Ecto neural progenitor cell (in vitro differentiated cells): ENCODE measurements at regions not wholly inside any gene's neighbourhood (a gene's known extent, or its start where the extent isn't known, plus 50 kb on each side); places are given as distances from the start of the nearest gene placed in this dataset.

ENCODE experiments used
- DNase-seq: peaks from one replicate; pipeline ENCODE4 v3.0.0-alpha.2; 2018; ENCODE audit warnings: low spot score

- no peak for DNase-seq
These were observed 182.4 kb upstream of the ADGRL2 start for GRCh38 chr1:81618376-81618775.

- no peak for DNase-seq
These were observed 183.3 kb upstream of the ADGRL2 start for GRCh38 chr1:81617308-81617967.

DNA sequence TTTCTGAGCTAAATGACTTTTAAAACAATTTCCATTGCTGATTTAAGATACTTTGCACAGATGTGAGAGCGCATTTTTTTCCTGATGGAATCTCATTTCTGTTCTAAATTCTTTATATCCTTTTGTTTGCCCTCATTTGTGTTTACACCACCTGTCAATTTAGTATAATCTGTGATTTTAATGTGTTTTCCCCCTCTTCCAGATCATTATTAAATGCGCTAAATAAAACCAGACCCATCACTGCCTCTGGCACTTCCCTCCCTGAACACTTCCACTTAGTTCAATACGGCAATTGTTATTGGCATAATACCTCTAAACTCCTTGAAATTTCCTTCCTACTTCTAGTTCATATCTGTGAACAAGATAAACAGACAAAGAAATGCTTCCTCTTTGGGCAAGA, 186.9 kb upstream of the ADGRL2 start:
- no peak for DNase-seq

DNA sequence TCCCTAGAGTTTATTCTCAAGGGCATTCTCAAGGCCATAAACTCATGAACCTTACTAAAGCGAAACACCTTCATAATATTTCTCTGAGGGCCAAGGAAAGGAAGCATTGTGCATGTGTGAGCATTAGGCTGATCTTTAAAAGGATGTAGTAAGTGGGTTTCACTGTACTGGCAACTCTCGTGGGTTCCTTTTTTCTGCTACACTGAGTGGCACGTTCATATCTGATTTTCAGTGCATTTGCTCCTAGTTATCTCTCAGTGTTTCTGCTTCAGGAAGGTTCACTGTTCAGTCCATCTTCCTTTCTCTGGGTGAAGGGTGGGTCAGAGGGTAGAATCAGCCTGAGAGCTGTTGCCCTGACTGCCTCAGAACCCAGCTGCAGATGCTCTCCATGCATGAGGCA, 192.8 kb upstream of the ADGRL2 start:
- DNase-seq = no peak

- DNase-seq = no peak
These were observed 193.6 kb upstream of the ADGRL2 start for GRCh38 chr1:81607086-81607485.

DNA sequence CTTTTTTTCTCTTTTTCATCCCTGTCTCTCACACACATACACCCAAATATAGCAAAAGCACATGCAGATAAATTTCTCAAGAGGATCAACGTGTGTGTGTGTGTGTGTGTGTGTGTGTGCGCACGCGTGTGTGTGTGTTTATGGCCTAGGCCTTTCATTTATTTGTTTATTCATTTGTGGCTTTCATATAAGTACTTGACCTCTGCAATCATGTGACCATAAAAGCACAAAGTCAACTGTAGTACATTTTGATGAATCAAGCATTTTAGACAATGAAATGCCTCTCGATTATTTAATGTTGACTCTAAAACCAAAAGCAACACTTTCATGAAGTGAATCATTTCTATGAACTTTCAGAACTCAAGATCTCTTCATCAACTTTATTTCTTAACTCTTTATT, 194.1 kb upstream of the ADGRL2 start:
- DNase-seq = no peak

GRCh38 chr1:81605023-81605422, 195.7 kb upstream of the ADGRL2 start:
- DNase-seq = no peak

DNA sequence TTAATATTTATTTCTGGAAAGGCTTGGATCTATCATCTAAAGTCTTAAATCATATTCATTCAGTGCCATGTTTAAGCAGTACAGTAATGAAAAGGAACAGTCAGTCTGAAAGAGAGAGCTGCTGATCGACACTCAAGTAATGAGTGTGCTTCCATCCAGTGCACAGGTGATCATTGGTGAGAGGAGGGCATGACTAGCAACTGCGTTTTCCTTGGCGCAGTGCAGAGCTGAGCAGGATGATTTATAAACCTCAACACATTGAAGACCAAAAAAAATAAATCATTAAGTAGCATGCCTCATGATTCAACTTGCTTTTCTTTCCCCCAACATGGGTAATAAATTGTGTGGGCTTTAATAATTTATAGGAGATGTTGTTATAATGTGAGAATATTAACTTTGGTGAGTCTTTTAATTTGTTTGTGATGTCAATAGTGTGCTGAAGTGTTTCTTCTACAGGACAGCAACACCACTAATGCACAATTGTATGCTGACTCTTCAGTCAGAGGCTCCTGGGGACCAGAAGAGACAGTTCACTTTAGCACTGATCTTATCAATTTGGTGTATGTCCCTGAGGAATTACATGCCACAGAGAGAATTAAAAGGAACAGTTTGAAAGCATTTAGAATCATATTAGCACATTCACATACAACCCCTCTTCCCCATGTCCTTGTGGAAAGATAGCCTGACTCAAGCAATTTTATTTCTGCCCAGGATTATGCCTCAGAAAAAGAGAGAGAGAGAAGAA, 199.7 kb upstream of the ADGRL2 start:
- no peak for DNase-seq

DNA sequence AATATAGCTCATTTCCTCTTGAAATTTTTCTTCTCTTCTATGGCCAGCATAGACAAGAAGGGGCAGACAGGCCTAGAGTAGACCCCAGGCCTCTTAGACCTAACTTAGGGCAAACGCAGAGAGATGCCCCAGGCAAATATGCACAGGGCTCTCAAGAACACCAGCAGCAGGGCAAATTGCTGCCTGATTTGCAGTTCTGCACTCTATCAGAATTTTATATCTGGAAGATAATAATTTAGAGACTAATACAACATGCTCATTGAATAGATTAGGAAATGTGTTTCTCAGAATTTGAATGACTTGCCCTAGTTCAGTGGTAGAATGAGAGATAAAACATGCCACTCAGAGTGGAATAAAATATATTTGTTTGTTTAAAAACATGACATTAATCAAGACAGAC, 200.4 kb upstream of the ADGRL2 start:
- no peak for DNase-seq

- DNase-seq = no peak
These were observed 202.1 kb upstream of the ADGRL2 start for GRCh38 chr1:81598623-81599022.

DNA sequence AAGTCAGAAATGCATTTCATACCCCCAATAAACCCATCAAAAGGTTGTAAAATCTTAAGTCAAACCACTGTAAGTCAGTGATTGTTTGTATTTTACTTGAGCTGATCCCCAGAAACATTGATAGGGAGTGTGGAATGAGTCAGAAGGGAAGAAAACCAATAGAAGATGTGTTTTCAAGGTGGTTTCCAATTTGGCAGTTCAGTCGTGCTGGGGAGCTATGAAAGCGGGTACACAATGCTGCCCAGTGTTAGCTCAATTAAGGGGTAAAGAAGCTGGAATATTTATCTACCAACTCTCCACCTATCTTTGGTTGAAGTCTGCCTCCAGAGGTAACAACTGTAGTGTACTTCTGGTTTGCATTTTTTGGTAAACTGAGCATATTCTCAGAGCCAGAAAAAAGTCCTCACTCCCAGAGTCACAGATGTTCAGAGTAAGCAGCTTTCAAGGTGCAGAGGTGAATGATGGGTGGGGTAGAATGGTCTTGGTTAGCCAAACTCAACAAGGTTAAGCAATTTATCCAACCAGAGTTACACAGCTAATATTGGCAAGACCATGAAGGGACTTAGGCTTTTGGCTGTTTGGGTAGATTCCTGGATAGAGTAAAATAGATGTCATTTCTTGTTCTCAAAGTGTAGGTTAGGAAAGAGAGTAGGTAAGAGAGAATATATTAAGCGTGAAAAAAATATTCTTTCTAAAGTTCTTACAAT, 202.9 kb upstream of the ADGRL2 start:
- DNase-seq = no peak

DNA sequence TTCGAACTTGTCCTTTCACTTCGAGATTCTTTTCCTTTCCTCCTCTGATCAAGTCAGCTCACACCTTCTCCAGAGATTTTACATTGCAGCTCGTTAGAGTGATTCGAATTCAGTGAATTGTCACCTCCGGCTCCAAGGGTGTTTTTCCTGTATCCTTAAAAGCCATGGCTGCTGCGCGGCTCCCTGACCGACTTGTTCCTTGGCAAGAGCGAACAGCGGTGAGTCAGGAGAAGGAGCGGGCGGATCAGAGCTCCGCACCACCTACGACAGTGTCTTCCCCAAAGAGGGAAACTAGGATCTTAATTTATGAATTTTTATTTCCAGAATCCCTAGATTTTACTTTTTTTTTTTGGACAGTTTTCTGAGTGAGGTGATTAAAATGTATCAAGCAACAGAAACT, 204.4 kb upstream of the ADGRL2 start:
- no peak for DNase-seq

- no peak for DNase-seq
These were observed 206.5 kb upstream of the ADGRL2 start for GRCh38 chr1:81594206-81594605.

- DNase-seq = no peak
These were observed 208.5 kb upstream of the ADGRL2 start for GRCh38 chr1:81592233-81592632.

DNA sequence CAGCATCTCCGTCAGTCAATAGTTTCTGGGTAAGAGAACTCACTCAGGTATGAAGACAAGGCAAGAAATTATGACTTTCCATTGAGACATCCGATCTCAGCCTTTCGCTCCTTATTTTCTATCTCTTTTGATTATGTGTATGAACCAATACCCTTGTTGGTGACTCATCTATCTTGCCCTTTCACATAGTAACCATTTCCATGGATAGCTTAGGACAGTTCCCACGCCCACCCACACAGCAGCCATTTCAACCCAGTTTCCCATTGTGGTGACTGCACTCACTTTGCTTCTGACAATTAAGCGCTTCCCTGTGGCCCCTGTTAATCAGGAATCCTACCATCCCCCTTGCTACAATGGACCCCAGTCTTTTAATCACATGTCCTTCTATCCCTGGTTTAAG, 210.6 kb upstream of the ADGRL2 start:
- no peak for DNase-seq

DNA sequence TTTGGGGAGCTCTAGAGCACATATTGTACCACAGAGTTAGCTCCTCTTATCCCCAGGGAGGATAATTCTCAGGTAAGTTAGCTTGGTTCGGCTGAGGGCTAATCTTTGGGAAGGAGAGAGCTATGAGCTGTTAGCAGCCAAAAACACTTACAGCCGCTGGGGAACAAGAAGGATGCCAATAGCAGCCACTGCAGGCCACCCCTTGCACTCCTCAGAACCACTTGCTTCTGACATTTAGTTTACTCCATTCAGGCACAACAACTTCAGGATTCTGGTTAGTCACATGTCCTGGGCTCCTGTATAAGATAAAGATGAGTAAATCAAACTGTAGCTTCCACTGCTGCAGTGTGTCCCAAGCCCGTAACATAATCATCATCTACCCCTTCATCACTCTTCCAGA, 212.6 kb upstream of the ADGRL2 start:
- no peak for DNase-seq

- no peak for DNase-seq
These were observed 213.3 kb upstream of the ADGRL2 start for GRCh38 chr1:81587426-81587825.

DNA sequence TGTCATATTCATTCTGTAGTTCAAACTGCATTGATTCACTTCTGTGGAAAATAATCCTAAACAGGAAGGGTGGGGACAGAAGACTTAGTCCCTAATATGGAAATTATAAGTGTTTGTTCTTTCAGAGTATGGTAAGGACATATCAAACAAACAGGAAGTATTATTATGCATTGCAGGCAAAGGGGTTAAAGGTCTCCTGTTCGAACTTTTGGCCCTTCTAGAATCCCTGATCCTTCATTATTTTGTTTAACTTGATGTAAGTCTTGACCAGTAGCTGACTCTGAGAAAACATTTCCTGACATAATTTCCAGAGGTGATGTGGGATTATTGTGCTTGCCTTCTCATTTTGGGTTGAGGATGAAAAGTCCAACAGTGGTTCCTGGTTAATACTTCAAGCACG, 215.4 kb upstream of the ADGRL2 start:
- no peak for DNase-seq

GRCh38 chr1:81584398-81584797, 216.3 kb upstream of the ADGRL2 start:
- no peak for DNase-seq

DNA sequence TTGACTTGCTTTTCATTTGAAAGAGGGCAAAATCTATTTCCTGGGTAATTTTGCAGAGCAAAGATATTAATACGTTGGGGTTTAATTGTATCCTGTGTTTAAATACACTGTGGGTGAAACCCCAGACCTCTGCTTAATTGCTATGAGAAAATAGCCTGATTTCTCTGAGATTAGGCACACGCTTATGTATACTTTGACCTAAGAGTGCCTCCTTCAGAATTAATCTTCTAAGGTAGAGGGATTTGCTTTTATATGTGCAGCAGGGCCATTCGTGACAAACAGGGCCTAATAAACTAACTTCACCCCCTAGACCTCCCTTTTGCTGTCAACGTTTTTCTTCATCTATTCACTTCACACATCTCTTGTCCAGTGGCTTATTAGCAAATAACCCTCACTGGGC, 216.9 kb upstream of the ADGRL2 start:
- no peak for DNase-seq

- no peak for DNase-seq
These were observed 218.2 kb upstream of the ADGRL2 start for GRCh38 chr1:81582467-81582986.

DNA sequence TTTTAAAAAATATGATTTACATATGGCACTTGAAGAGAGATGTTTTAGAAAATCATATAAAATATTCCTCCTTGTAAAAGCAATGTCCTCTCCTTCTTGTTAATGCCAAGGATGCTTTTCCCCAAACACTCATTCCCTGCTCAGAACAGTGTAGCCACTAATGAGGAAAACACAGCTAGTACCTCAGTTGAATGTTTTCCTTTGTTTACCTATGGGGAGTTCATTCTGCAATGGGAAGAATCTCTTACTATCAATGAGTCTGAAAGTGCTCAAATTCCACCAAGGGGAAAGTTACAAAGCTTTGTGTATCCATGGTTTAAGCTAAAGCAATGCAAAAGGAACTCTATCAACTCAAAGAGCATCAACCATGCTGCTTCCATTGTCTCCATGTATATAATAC, 221.9 kb upstream of the ADGRL2 start:
- no peak for DNase-seq
